GM12873 (cell line): ENCODE measurements at regions not wholly inside any gene's neighbourhood (a gene's known extent, or its start where the extent isn't known, plus 50 kb on each side); places are given as distances from the start of the nearest gene placed in this dataset.

Experiments used
- TF ChIP-seq, protein P1 (sequence below): IDR thresholded peaks from 2 replicates; pipeline ENCODE4 v1.5.1; 2012; ENCODE audit warnings: low read depth, mild to moderate bottlenecking, moderate library complexity, low read length, control low read depth; ENCODE audit not compliant: insufficient read depth; ENCODE audit errors: missing control alignments

DNA sequence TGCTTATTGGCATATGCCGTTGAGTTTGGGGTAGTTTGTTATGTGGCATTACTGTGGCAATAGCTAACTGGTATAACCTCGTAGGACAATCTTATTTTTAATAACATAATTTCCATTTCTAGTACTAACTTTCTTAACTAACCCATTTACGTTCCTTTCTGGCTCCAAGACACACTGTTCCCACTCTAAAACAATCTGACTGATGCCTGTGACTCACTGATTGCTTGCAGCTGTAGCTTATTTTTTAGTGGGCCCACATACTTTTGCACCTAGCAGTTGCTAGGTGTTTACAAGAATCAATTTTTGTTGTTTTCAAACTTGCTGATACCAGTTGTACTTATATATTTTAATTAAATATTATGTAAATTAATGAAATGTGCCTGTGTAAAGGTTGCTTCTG is 52.2 kb downstream of the FAT3 start:
- TF ChIP-seq, protein P1, sequence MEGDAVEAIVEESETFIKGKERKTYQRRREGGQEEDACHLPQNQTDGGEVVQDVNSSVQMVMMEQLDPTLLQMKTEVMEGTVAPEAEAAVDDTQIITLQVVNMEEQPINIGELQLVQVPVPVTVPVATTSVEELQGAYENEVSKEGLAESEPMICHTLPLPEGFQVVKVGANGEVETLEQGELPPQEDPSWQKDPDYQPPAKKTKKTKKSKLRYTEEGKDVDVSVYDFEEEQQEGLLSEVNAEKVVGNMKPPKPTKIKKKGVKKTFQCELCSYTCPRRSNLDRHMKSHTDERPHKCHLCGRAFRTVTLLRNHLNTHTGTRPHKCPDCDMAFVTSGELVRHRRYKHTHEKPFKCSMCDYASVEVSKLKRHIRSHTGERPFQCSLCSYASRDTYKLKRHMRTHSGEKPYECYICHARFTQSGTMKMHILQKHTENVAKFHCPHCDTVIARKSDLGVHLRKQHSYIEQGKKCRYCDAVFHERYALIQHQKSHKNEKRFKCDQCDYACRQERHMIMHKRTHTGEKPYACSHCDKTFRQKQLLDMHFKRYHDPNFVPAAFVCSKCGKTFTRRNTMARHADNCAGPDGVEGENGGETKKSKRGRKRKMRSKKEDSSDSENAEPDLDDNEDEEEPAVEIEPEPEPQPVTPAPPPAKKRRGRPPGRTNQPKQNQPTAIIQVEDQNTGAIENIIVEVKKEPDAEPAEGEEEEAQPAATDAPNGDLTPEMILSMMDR: no peak

DNA sequence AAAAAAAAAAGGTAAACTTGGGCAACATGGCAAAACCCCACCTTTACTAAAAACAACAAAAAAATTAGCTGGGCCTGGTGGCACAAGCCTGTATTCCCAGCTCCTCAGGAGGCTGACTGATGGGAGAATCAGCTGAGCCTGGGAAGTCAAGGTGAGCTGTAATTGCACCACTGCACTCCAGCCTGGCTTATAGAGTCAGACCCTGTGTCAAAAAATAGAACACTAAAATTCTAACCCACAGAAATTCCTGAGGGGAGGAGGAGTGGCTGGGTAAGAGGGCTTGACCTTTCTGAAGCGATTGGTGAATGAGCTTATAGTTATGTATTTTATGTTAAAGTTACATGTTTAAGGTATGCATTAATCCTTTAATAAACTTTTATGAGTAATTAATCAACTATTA is 53.3 kb downstream of the FAT3 start:
- TF ChIP-seq, protein P1: no peak

DNA sequence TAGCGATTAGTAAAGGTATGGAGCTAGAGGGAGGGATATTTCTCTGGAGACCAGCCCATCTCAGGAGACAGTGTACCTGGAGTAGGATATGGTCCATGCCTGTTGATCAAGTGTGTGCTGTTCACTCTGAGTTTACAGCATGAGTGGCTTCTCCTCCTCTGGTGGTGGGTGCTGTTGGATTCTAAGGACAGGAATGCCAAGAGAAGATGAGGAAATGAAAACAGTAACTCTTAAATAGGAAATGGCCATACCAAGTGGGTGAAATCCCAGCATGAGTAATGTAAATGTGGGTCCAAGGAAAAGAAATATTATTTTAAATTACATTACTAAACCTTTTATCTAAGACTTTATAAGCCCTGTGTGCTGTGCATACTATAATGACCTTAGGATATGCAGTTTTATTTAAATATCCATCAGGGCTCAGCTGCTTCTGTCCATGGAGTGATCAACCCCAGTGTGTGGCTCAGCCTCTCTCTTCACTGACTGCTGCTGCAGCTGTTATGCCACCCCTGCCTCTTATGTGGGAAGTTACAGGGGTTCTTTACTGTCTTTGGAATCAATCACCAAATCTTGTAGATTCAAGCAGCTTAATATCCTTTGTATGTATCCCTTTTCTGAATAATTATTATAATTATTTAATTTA is 54.3 kb downstream of the FAT3 start:
- TF ChIP-seq, protein P1: no peak

DNA sequence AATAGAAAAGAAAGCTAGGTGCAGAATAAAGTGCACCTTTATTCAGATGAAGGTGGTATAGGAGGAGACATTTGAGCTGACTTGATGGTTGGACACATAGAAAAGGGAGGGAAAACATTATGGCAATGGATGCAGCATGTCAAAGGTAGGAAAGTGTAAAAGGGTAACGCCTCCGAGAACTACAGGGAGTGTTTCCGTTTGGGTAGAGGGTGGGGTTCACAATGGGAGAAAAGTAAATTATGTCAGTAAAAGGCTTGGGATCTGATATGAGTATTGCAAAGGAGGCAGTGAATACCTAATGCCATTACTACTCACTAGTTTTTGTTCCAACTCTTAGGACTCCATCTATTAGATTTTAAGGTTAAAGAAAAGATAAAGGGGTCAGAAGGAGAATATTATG is 59.5 kb downstream of the FAT3 start:
- TF ChIP-seq, protein P1: no peak

DNA sequence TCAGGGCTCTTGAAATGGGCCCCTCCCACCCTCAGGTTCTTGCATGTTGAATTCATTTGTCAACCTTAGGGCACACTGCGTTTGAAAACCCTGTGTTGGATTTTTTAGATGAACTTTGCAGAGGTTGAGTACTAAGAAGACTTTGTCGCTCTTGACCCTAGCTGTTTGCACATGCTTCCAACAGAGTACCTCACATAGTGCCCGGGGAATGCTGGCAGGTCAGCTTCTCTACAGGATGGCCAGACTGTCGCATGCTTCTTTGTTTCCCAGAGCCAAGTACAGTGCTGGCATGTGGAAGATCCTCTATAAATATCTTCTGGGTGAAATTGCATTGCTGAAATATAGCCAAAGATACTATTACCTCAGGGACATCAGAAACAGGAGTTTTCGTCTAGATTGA is 59.9 kb downstream of the FAT3 start:
- TF ChIP-seq, protein P1: no peak

DNA sequence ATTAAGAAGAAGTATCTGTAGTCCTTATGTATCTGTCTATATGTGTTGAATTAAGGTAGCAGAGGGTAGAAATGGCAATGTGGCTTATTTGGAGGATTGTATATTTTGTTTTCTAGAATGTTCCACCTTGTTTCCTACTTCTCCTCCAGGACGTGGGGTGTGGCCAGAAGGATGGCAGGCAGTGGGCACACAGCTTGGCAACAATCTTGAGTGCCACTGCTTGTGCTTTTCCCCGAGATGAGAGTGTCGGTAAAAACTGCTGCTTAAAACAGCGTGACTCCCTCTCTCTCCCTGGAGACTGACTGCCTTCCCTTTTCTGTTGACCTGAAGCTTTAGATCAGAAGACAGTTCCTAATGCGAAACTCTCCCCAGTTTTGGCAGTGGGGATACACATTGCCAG is 61.2 kb downstream of the FAT3 start:
- TF ChIP-seq, protein P1: no peak

DNA sequence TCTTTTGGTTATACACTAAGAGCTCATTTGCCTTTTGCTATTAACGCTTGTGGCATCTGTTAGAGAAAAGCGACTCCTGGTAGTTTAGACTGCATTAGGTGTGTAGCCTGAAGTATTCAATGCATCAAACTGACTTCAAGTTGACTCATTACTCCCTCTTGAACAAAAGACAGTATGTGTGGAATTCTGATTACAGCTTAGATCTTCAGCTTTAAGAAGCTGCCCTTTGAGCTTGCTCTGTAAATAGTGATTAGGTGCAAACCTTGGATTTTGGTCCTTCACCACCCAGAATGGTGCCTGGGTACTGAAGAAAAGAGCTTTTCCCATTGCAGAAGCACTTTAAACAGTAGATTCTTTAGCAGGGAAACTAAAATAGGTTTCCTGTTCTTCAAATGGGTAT is 62.1 kb downstream of the FAT3 start:
- TF ChIP-seq, protein P1: no peak
